Ishikawa (cell line): ENCODE measurements at regions not wholly inside any gene's neighbourhood (a gene's known extent, or its start where the extent isn't known, plus 50 kb on each side); places are given as distances from the start of the nearest gene placed in this dataset.

ENCODE experiments used
- CEBPB ChIP-seq: IDR thresholded peaks from 2 replicates; pipeline ENCODE4 v1.6.1; 2012
- CREB1 ChIP-seq: IDR thresholded peaks from 2 replicates; pipeline ENCODE4 v1.6.1; 2012; ENCODE audit warnings: low read depth
- EGR1 ChIP-seq: IDR thresholded peaks from 2 replicates; pipeline ENCODE4 v1.6.1; 2012
- EP300 ChIP-seq: IDR thresholded peaks from 2 replicates; pipeline ENCODE4 v1.6.1; 2012; ENCODE audit warnings: borderline replicate concordance
- FOXM1 ChIP-seq: IDR thresholded peaks from 2 replicates; pipeline ENCODE4 v1.6.1; 2012; ENCODE audit warnings: low read depth, borderline replicate concordance
- MAX ChIP-seq: IDR thresholded peaks from 2 replicates; pipeline ENCODE4 v1.6.1; 2012
- NFIC ChIP-seq: IDR thresholded peaks from 2 replicates; pipeline ENCODE4 v1.6.1; 2012
- RAD21 ChIP-seq: IDR thresholded peaks from 2 replicates; pipeline ENCODE4 v1.6.1; 2012; ENCODE audit warnings: low read depth
- REST ChIP-seq: IDR thresholded peaks from 2 replicates; pipeline ENCODE4 v1.6.1; 2012; ENCODE audit warnings: low read depth, mild to moderate bottlenecking
- TAF1 ChIP-seq: IDR thresholded peaks from 2 replicates; pipeline ENCODE4 v1.6.1; 2012; ENCODE audit warnings: low read depth, mild to moderate bottlenecking
- TCF12 ChIP-seq: IDR thresholded peaks from 2 replicates; pipeline ENCODE4 v1.6.1; 2012; ENCODE audit warnings: low read depth
- TEAD4 ChIP-seq: IDR thresholded peaks from 2 replicates; pipeline ENCODE4 v1.6.1; 2012
- USF1 ChIP-seq: IDR thresholded peaks from 2 replicates; pipeline ENCODE4 v1.6.1; 2012
- YY1 ChIP-seq: IDR thresholded peaks from 2 replicates; pipeline ENCODE4 v1.6.1; 2012; ENCODE audit warnings: low read depth
- ZBTB7A ChIP-seq: IDR thresholded peaks from 2 replicates; pipeline ENCODE4 v1.6.1; 2012; ENCODE audit warnings: low read depth

- TF ChIP-seq REST, result no peak
- no peak for TF ChIP-seq TAF1
- no peak for TF ChIP-seq CEBPB
- TF ChIP-seq TEAD4, result no peak
Measured at GRCh38 chr13:85519363-85519762, 279.9 kb downstream of the SLITRK6 start.

GRCh38 chr13:85512421-85512820 lies 286.8 kb downstream of the SLITRK6 start:
- TF ChIP-seq CEBPB (no peak), CREB1 (no peak), FOXM1 (no peak), RAD21 (no peak)

GRCh38 chr13:85509512-85509911 lies 289.7 kb downstream of the SLITRK6 start:
- TF ChIP-seq EGR1 (no peak), CREB1 (no peak), ZBTB7A (no peak), MAX (no peak), TEAD4 (no peak), REST (no peak), NFIC (no peak), TAF1 (no peak), FOXM1 (no peak), USF1 (no peak), RAD21 (no peak), YY1 (no peak), TCF12 (no peak), CEBPB (no peak), EP300 (no peak)

GRCh38 chr13:85508683-85509329 lies 290.4 kb downstream of the SLITRK6 start:
- TF ChIP-seq YY1 (no peak), TEAD4 (no peak), USF1 (no peak)

GRCh38 chr13:85503797-85504196 lies 295.4 kb downstream of the SLITRK6 start:
- TF ChIP-seq USF1 (no peak), TEAD4 (no peak), YY1 (no peak), EGR1 (no peak), RAD21 (no peak), TCF12 (no peak), MAX (no peak), REST (no peak), NFIC (no peak), CREB1 (no peak), EP300 (no peak)
